ENCODE measurements at regions not wholly inside any gene's neighbourhood (a gene's known extent, or its start where the extent isn't known, plus 50 kb on each side); places are given as distances from the start of the nearest gene placed in this dataset.
"Not testable (repeated sequence)": the region's sequence is repeated elsewhere in the genome, so short reads cannot be mapped to it uniquely, and the experiment has no call there.

GRCh38 chr2:65939687-65940086, 495.2 kb upstream of the MEIS1 start:
- no peak for DNase-seq

DNA sequence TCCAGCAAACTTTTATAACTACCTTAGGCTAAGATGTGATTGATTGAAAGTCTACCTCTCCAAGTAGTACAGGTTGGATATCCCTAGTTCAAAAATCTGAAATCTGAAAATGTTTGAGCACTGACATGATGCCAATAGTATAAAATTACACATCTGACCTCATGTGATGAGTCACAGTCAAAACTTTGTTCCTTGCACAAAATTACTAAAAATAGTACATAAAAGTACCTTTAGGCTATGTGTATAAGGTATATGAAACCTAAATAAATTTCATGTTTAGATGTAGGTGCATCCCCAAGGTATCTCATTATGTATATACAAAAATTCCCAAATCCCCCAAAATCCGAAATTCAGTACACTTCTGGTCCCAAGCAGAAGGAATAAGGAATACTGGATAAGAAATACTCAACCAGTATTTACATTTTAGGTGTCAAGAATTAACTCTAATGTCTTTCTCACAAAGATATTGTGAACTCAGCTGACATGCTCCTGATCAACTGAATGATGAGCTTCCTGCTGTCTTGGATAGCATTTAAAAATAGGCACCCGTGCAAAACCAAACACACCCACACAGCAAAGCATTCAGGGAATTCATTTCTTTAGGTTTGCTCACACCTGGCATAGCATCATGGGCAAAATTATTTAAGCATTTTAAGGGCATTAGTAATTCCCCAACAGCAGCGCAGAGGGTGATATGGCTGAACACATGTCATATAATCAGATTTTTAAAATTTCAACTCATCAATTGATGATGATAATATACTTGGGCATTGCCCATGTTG, 497.4 kb upstream of the MEIS1 start:
- DNase-seq: no peak

DNA sequence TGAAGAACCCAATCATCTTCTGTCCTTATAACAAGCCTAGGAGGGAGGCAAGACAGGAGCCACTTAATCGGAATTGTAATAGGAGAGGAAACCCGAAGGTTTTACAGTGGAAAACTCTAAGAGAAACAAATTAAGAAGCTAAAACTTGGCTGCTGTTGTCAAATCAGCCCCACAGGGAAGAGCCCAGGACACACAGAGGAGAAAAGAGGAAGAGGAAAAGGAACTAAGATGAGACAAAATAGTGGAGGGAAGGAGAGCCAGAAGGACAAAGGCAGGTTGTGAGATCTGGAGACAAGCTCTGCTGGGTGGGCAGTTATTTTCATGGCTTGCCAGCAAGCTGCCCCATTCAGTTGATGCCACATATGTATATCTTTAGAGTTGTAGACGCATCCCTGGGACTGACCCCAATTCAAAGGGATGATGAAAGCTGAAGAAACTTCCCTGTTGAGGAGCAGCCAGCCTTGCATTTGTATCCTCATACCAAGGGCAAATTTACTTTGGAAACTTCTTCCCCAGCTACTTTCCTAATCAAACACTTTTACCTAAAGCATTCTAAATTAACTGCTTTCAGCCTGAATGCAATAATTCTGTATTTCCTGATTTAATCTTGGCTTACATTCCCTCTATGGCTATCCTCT, 499.8 kb upstream of the MEIS1 start:
- no peak for DNase-seq

DNA sequence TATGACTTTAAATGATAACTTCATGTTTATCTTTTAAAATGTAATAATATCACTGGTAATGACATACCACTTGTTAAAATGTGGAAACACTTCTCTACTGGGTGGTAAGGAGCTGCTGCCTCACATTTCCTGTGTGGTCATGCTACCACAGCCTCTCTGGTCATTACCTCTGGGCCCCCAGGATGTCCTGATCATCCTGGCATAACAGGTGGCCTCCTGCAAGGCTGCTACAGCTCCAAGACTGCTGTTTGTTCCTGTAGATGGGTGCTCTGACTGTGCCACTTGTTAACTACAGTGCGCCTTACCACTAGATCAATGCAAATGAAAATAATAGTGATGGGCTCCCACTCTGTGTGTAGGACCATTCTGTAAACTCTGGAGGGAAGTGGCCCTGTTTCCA, 500.2 kb upstream of the SPRED2 start:
- DNase-seq: no peak

- DNase-seq: no peak
Measured at GRCh38 chr2:65931056-65931455, 498.7 kb upstream of the SPRED2 start.

DNA sequence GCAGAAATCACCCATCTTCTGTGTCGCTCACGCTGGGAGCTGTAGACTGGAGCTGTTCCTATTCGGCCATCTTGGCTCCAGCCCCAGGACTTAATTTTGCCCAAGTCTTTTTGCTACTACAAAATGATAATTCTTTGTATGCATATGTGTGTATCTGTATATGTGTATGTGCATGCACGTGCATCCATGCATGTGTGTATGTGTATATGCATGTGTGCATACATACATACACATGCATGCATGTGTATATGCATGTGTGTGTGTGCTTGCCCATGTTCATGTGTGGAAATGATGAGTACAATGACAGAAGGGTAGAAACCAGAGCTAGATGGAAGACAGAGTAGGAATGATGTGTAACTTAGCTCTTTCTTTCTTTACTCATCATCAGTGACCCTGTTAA, 497.9 kb upstream of the SPRED2 start:
- no peak for DNase-seq

GRCh38 chr2:65929664-65930063, 497.3 kb upstream of the SPRED2 start:
- not testable (repeated sequence) for DNase-seq

- no peak for DNase-seq
Measured at GRCh38 chr2:65922794-65923193, 490.4 kb upstream of the SPRED2 start.

GRCh38 chr2:65922030-65922429, 489.6 kb upstream of the SPRED2 start:
- DNase-seq: no peak

DNA sequence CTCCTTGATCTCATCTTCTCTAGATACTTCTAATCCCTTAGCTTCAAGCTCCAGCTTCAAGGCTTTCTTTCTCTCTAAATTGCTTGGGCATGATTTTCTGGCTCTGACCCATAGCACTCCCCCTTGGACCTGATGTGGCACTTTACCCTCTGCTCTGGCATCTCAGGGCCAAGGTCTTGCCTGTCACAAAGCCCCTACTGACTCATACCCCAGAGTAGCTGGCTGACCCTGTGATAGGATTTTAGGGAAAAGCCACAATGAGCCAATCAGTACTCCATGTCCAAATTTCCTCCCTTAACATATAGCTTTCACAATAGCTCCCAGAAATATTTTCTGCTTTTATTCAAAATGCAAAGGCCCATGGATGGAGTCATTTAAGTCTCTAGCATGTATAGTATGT, 488.7 kb upstream of the SPRED2 start:
- DNase-seq: no peak

GRCh38 chr2:65920659-65921058, 488.3 kb upstream of the SPRED2 start:
- DNase-seq: no peak

- DNase-seq: no peak
Measured at GRCh38 chr2:65919550-65920188, 487.3 kb upstream of the SPRED2 start.

DNA sequence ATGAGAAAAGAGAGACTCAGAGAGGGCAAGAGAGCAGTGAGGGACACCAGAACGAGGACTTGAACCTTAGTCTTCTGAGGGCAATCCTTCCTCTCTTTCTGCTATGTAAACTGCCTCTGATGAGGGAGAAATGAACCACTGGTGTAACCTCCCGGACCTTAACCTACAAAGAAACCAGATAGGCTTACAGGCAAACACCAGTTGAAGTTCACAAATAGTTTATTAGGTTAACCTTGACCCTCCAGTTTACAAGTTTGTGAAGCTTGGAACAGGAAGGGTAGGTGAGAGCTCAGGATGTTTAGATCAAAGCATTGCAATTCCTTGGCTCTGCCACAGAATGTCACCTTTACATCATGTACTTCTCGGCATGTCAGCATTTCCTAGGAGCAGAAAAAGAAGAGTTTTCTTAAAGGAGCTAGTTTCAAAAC, 486.4 kb upstream of the SPRED2 start:
- no peak for DNase-seq

DNA sequence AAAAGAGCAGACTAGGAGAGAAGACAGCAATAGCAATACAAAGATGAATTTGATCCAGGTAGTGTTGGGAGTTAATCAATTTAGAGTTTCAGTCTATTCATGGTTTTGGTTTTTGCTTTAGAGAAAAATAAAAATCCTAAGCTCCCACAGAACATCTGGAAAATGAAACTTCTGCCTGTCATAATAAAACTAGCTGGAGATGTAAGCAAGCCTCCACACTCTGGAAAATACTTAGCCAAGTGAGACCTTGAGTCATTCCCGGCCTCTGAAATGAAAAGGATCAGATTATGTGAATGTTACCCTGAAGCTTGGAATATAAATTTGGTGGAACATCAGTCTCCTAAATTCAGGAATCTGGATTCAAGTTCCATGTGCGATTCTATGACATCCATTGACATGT, 485.6 kb upstream of the SPRED2 start:
- DNase-seq: no peak

DNA sequence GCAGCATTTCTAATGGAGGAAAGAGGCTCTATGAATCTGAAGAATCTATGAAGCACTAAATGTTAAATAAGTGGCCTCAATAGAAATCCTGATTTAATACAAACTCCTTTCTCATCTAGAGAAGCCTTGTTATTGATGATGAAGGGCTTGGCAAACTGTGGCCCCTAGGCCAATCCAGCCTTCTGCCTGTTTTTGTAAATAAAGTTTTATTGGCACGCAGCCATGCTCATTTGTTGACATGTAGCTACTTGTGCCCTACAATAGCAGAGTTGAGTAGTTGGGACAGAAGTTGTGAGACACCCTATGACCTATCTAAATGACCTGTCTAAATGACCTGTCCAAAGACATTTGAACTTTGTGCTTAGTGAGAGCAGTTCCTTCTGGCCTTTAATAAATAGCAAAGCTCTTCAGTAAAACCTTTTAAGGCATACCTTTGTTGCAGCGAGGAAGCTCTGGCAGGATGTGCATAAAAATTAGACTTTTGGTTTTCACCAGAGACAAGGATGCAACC, 484.4 kb upstream of the SPRED2 start:
- DNase-seq: no peak

DNA sequence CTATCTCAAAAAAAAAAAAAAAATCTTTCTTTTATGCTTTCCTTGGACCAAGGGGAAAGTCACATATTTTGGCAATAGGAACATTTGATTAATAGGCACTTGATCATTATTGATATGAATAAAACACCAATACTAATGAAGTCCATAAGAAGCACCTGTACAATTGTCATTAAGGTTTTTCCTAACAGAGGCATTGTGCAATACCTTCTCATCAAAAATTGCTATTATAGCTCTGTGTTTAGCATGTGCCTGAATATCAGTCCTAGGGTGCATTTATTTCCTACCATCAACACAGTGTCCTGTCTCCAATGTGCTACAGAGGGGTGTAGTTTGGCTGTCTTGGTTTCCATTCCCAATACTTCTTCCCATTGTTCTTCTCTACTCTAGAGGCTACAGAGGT, 483.8 kb upstream of the SPRED2 start:
- no peak for DNase-seq

GRCh38 chr2:65915273-65915672, 482.9 kb upstream of the SPRED2 start:
- no peak for DNase-seq

GRCh38 chr2:65914244-65914786, 481.9 kb upstream of the SPRED2 start:
- no peak for DNase-seq

DNA sequence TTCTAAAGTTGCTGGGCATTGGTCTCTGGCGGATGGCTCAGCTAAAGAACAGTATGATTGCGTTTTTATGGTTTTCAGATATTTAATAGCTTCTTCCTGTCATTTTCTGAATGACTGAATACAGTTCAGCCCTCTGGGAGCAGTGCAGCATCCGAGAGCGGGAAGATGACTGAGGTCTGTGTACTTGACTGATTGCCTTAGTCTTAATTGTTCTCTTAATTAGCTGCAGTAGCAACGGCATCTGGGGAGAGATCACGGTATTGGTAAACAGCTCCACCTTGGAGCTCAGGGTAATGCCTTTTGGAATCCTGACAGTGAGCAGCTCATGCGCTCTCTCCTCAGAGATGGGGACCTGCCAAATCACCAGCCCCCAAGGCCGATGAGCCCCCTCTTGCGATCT, 481.4 kb upstream of the SPRED2 start:
- DNase-seq: no peak

DNA sequence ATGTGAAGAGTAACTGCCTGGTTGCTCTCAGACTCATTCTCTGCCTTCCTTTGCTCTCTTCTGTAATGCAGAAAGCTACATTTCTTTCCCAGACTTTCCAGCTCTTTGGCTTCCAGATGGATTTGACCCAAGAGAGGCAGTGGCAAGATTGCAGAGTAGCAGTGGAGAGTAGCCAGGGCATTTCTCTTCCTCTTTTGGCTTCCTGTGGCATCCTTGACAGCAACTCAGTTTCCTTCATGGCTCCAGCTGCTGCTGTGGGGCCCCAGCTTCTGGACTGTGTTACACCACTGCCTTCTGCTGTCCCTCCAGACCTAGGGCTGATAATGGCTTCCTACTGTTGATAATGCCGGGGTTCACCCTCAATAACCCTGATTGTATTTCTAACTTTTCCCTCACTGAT, 469.4 kb upstream of the SPRED2 start:
- no peak for DNase-seq

DNA sequence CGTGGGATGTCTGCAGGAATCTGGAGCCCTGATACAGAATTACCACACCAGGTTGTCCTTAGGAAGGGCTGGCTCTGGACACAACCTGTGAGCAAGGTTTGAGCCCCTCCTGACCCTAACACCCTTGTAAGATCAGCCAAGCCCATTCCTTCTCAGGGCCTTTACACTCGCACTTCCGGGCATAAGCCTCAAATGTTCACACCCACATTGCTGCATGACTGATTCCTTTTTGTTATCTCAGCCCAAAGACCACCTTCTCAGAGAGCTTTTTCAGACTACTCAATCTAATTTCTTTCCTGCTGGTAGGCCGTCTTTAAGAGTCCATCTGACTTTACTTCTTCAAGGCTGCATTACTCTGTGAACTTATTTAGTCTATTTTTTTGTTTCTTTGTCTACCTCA, 464.0 kb upstream of the SPRED2 start:
- DNase-seq: no peak

- not testable (repeated sequence) for DNase-seq
Measured at GRCh38 chr2:65890131-65890530, 457.7 kb upstream of the SPRED2 start.

DNA sequence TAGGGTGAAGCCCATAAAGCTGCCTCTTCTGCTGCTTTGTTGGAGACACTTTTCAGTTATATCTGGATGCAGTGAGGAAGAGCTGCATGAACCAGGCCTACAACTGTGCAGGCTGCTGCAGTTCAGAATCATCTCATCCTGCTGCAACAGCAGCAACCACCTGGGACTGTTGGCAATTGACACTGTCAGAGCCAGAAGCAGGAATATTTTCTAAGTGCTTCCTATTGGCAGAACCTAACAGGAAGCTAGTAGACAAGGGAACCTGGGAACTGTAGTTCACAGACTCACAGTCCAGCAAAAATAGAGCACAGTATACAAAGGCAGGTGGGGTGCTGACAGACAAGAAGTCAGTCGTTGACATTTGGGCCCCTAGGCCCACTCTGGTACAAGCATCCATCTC, 452.9 kb upstream of the SPRED2 start:
- no peak for DNase-seq

DNA sequence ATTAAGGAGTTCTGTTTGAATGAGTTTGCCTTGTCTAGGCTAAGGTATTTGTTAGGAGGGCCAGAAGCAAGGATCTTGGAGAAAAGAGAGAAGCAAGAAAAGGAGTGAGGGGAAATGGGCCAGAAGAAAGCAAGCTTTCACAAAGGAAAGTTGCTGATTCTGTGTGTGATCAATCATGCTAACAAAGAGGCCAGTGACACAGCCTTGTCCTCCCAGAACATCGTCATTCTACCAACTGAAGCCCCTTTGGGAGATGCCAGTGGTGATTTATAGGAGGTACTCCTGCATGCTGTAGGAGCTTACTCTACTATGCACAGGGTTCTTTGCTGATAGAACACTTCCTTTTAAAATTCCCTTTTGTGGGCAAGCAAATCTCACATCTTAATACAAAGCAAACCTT, 449.2 kb upstream of the SPRED2 start:
- no peak for DNase-seq
